IPS-18c (cell line): ENCODE measurements at regions not wholly inside any gene's neighbourhood (a gene's known extent, or its start where the extent isn't known, plus 50 kb on each side); places are given as distances from the start of the nearest gene placed in this dataset.
"Not testable (repeated sequence)": the region's sequence is repeated elsewhere in the genome, so short reads cannot be mapped to it uniquely, and the experiment has no call there.

Source experiments
- H3K4me3 ChIP-seq: 2 replicates; pipeline ENCODE4 v1.7.0; 2013; ENCODE audit warnings: low read depth, mild to moderate bottlenecking, low read length, moderate library complexity; ENCODE audit not compliant: insufficient read depth
- H3K9me3 ChIP-seq: one replicate; pipeline ENCODE4 v1.6.1; 2013; ENCODE audit warnings: mild to moderate bottlenecking, low read length, moderate library complexity; ENCODE audit not compliant: control insufficient read depth, insufficient read depth

DNA sequence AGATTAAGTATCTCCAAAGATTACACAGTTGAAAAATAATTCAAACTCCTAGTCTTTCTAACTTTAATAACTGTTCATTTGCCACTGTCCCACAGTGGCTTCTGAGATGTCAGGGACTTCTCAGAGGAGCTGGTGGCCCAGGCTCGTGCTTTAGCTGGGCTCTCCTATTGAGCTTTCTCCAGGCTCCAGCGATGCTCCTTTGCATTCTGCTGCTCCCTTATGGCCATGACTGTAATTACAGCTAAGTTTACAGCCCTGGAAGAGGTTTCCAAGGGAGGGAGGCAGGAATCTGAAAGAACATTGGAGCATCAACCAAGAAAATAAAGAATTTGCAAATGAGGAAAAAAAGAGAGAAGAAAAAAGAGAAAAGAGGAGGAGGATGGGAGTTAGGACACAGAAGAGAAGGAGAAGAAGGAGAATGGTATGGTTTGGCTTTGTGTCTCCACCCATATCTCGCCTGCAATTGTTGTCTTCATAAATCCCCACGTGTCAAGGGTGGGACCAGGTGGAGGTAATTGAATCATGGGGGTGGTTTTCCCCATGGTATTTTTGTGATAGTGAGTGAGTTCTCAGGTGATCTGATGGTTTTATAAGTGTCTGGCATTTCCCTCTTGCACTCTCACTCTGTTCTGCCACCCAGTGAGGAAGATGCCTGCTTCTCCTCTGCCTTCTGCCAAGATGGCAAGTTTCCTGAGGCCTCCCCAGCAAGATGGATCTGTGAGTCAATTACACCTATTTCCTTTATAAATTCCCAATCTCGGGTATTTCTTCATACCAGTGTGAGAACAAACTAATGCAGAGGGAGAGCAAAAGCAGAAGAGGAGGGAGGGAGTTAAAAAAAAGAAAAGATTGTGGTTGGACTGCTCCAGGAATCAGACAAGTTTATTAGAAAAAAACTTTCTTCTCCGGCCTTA, 857.0 kb downstream of the KCNA4 start:
- Histone ChIP-seq H3K9me3 (no peaks in the 10 kb centered on the region), H3K4me3 (no peak overlapping the region)

DNA sequence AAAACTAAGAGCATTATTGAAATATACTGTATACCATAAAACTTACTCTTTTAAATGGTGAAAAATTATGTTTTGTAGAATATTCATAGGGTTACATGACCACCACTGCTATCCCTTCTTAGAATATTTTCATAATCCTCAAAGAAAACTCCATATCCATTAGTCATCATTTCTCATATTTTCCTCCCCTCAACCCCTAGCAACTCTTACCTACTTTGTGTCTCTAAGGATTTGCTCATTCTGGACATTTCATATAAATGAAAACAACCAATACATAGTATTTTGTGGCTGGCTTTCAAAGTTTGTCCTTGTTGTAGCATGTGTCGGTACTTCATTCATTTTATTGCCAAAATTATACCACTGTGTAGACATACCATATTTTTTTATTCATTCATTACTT, 863.8 kb downstream of the KCNA4 start:
- Histone ChIP-seq H3K9me3 (no peaks in the 10 kb centered on the region), H3K4me3 (no peak overlapping the region)

- not testable (repeated sequence) for H3K9me3 ChIP-seq, H3K4me3 ChIP-seq
These were observed 874.3 kb downstream of the KCNA4 start for GRCh38 chr11:29142573-29142972.

DNA sequence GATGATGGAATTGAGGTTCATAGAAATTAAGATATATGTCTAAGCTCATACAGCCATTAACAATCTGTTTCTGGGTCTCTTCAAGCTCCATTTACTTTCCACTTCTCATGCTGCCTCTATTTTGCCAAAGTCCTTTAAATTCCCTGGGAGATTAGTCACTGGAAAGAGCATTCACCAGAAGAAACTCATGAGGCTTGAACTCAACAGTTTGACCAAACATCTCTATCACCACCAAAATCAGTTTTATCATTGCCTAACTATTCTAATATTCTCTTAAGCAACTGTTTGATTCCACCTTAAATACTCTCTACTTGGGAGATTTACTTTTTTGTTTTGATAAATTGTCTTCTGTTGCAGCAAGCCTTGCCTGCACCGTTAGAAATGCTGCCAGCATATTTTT, 881.3 kb downstream of the KCNA4 start:
- Histone ChIP-seq H3K4me3 (no peak overlapping the region), H3K9me3 (no peaks in the 10 kb centered on the region)

DNA sequence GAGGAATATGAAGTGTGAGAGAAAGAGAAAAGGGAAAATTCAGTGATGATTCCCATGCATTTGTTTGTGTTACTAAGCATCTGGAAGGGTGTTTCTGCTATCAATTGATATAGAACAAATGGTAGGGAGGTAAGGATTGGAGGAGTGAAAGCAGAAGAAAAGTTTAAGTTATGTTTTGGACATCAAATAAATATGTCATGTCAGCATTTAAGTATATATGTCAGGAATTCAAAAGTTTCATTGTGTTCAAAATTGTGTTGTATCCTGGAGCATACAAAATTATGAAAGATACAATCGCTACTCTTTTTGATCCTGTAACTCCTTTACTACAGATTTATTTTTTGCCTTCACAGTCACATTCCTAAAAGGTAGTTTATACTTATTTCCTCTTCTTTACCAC, 885.8 kb downstream of the KCNA4 start:
- no peak overlapping the region for H3K4me3 ChIP-seq

GRCh38 chr11:29129844-29130243, 887.0 kb downstream of the KCNA4 start:
- H3K9me3 ChIP-seq, result no peaks in the 10 kb centered on the region
- H3K4me3 ChIP-seq, result no peak overlapping the region

More for the DNA sequence above, 885.8 kb downstream of the KCNA4 start:
- H3K9me3 ChIP-seq, result no peaks in the 10 kb centered on the region

- no peak overlapping the region for H3K4me3 ChIP-seq
- no peaks in the 10 kb centered on the region for H3K9me3 ChIP-seq
These were observed 889.4 kb downstream of the KCNA4 start for GRCh38 chr11:29127461-29127860.

- Histone ChIP-seq H3K9me3 (no peaks in the 10 kb centered on the region), H3K4me3 (no peak overlapping the region)
These were observed 891.2 kb downstream of the KCNA4 start for GRCh38 chr11:29125606-29126005.

DNA sequence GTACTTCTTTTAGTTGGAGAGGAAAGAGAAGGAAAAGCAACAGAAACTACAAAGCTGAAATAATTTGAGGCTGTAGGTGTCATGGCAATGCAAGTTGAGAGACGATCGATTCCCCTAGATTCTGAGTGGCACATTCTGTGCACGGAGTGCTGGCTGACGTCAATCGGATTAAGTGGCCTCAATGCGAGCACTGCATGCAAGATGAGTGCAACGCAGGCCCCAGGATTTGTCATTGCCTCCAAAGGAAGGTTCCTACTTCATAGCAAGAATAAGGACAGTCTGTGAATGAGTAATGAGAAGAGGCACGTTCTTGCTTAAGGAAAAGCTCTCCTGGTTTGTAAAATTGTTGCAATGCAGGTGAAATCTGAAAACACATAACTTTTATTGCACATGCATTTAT, 892.4 kb downstream of the KCNA4 start:
- no peak overlapping the region for H3K4me3 ChIP-seq

DNA sequence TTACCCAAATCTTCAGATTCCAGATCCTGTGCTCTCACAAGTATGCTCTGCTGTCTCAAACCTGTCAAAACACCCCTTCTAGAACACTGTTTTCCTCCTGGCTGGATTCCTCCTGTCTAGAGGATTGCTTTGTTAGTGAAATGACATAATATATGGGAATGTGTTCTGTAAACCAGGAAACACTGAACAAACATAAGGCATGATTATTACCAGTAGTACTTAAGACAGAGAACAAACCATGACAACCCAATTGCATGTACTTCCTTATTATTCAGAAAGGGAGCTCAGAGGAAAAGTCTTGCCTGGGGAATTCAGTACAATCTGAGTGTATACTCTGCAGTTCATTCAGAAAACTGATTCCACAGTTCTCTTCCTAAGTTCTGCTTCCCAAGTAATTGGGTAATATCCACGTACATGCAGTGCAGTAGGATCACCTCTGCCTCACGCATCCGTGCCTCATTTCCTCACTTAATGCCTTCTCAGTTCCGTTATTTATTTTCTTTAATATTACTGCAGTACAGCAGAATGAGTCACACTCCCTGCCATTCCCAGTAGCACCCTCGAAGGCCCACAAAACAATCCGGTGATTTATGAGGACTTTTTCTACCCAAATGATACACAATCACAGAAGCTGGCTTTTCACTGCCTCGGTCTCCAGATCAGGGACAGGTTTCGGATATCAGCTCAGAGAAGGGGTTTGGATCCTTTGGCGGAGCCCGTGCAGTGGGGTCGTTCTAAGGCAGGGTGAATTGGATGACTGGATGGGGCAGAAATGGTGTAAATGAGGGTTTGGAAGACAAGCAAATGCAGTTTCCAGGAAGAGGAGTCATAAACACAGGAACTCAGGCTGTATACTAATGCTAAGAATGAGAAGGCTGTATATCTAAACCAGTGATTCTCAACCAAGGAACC, 896.9 kb downstream of the KCNA4 start:
- H3K4me3 ChIP-seq, result no peak overlapping the region
- no peaks in the 10 kb centered on the region for H3K9me3 ChIP-seq

More for the DNA sequence above, 892.4 kb downstream of the KCNA4 start:
- no peaks in the 10 kb centered on the region for H3K9me3 ChIP-seq

- no peak overlapping the region for H3K4me3 ChIP-seq
These were observed 897.7 kb downstream of the KCNA4 start for GRCh38 chr11:29119116-29119515.

GRCh38 chr11:29100967-29101366, 915.9 kb downstream of the KCNA4 start:
- H3K4me3 ChIP-seq, result no peak overlapping the region
- H3K9me3 ChIP-seq, result no peaks in the 10 kb centered on the region

More at GRCh38 chr11:29119116-29119515, 897.7 kb downstream of the KCNA4 start:
- no peaks in the 10 kb centered on the region for H3K9me3 ChIP-seq

- Histone ChIP-seq H3K4me3 (no peak overlapping the region), H3K9me3 (no peaks in the 10 kb centered on the region)
These were observed 921.0 kb downstream of the KCNA4 start for GRCh38 chr11:29095821-29096220.

DNA sequence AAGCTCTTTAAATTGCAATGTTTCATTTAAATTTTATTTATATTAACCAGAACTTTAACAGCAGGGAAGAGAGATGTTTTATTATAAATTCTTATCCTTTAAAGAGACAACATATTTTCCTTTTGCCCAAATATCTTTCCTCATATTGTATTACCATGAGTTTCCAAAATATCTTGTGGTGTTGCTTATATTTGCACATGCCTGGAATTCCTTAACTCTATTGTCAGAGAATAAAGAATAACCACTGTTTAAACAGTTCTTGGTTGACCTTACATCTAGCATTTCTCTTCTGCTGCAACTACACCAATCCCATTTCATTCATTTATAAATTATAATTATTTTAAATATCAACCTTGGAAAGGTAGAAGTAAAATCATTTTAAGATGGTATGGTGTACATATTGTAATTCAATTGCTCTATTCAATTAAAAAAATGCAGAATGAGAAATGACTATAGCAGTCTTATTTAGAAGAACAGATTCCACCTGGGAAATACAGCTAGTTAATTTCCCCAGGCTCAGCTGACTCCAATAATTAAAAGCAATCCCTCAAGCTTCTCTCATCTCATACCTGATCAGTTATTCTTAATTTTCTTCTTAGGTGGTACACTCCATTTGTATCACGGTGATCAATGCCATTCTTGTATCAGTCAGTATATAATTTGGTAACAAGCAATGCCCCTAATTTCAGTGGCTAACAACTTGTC, 923.3 kb downstream of the KCNA4 start:
- no peaks in the 10 kb centered on the region for H3K9me3 ChIP-seq
- no peak overlapping the region for H3K4me3 ChIP-seq

GRCh38 chr11:29087200-29087812, 929.5 kb downstream of the KCNA4 start:
- Histone ChIP-seq H3K9me3 (peaks cover 4% of the 10 kb centered on the region), H3K4me3 (no peak overlapping the region)

DNA sequence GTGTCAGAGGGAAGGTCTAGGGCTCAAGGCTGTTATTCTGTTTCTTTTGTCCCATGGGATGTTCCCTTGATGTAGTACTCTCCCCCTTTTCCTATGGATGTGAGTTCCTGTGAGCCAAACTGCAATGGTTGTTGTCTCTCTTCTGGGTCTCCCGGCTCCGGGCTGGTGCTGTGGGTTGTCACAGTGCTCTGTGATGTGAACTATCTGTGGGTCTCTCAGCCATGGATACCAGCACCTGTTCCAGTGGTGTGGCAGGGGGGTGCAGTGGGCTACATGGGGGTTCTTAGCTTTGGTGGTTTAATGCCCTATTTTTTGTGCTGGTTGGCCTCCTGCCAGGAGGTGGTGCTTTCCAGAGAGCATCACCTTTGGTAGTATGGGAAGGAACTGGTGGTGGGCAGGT, 941.1 kb downstream of the KCNA4 start:
- Histone ChIP-seq H3K4me3 (no peak overlapping the region), H3K9me3 (peaks cover 6% of the 10 kb centered on the region)
